Ascending aorta (tissue), 2 donors: ENCODE measurements at regions not wholly inside any gene's neighbourhood (a gene's known extent, or its start where the extent isn't known, plus 50 kb on each side); places are given as distances from the start of the nearest gene placed in this dataset.

Source experiments
- DNase-seq, 2 donors: peaks; one replicate each; pipeline ENCODE4 v3.0.0-alpha.2; 2019; ENCODE audit warnings: low spot score in 2 of 2
- H3K27ac ChIP-seq, 2 donors: fragments of 200-600 bp; sonication (generic); one replicate each; pipeline ENCODE4 v1.5.1; 2016 to 2017; ENCODE audit warnings: mild to moderate bottlenecking in 1 of 2
- H3K27me3 ChIP-seq: fragments of 200-600 bp; sonication (generic); one replicate; pipeline ENCODE4 v1.5.1; 2017
- H3K36me3 ChIP-seq, 2 donors: fragments of 200-600 bp; sonication (generic); one replicate each; pipeline ENCODE4 v1.5.1; 2016
- H3K4me1 ChIP-seq, 2 donors: fragments of 200-600 bp; sonication (generic); one replicate each; pipeline ENCODE4 v1.5.1; 2016 to 2017; ENCODE audit warnings: mild to moderate bottlenecking in 1 of 2
- H3K4me3 ChIP-seq, 2 donors: fragments of 200-600 bp; sonication (generic); one replicate each; pipeline ENCODE4 v1.5.1; 2016 to 2017; ENCODE audit warnings: mild to moderate bottlenecking in 1 of 2
- H3K9me3 ChIP-seq, 2 donors: fragments of 200-600 bp; sonication (generic); one replicate each; pipeline ENCODE4 v1.5.1; 2016
- CTCF ChIP-seq, 3 experiments: fragments of 200-600 bp in 2 of 3; fragments of 450-650 bp in 1 of 3; sonication (generic) in 2 of 3; IDR thresholded peaks; one replicate each; pipeline ENCODE4 v1.5.1; 2016 to 2019; ENCODE audit warnings: antibody characterized with exemption in 3 of 3, mild to moderate bottlenecking in 1 of 3, moderate library complexity in 1 of 3
- intact Hi-C: fragments of 100-400 bp; cut with DNase I; formaldehyde crosslinking; loops from one replicate; pipeline ENCODE4 v1.15.1; 2023

- H3K27ac ChIP-seq = peak overlapping the region in 1 of 2 donors; percentile 20
- intact Hi-C loops = loop anchor here (2.0 kb wide), 1 partner anchor 23 kb away; no protein-coding TSS in a partner anchor
- no peaks in the 10 kb centered on the region for H3K36me3 ChIP-seq
- no peak overlapping the region for H3K4me3 ChIP-seq
- DNase-seq = no peak
- no peaks in the 10 kb centered on the region for H3K27me3 ChIP-seq
- TF ChIP-seq CTCF (IDR thresholded peaks at IDR 0.05) = no peak
- H3K4me1 ChIP-seq = peaks cover 0 to 18% of the 10 kb centered on the region in 2 donors
- no peaks in the 10 kb centered on the region for H3K9me3 ChIP-seq
Observed at GRCh38 chr12:46553911-46554310, 181.3 kb upstream of the SLC38A2 start.

GRCh38 chr12:46553266-46553665 lies 180.7 kb upstream of the SLC38A2 start:
- H3K4me3 ChIP-seq = no peak overlapping the region
- peak overlapping the region in 1 of 2 donors; percentile 20 for H3K27ac ChIP-seq
- no peaks in the 10 kb centered on the region for H3K36me3 ChIP-seq
- peaks cover 0 to 18% of the 10 kb centered on the region in 2 donors for H3K4me1 ChIP-seq
- no peaks in the 10 kb centered on the region for H3K9me3 ChIP-seq
- intact Hi-C loops = no loop called here
- H3K27me3 ChIP-seq = no peaks in the 10 kb centered on the region
- DNase-seq = no peak
- TF ChIP-seq CTCF (IDR thresholded peaks at IDR 0.05) = no peak

- Histone ChIP-seq H3K4me1 (peaks cover 0 to 8% of the 10 kb centered on the region in 2 donors), H3K36me3 (no peaks in the 10 kb centered on the region), H3K27ac (no peak overlapping the region), H3K4me3 (no peak overlapping the region), H3K9me3 (no peaks in the 10 kb centered on the region), H3K27me3 (no peaks in the 10 kb centered on the region)
- TF ChIP-seq CTCF (IDR thresholded peaks at IDR 0.05) = no peak
- DNase-seq = no peak
- intact Hi-C loops = no loop called here
Observed at GRCh38 chr12:46550266-46550879, 177.8 kb upstream of the SLC38A2 start.

- intact Hi-C loops = no loop called here
- no peak overlapping the region for H3K27ac ChIP-seq
- no peak overlapping the region for H3K4me3 ChIP-seq
- TF ChIP-seq CTCF (IDR thresholded peaks at IDR 0.05) = no peak
- no peaks in the 10 kb centered on the region for H3K9me3 ChIP-seq
- no peaks in the 10 kb centered on the region for H3K27me3 ChIP-seq
- no peaks in the 10 kb centered on the region for H3K36me3 ChIP-seq
- DNase-seq = no peak
- H3K4me1 ChIP-seq = peaks cover 0 to 6% of the 10 kb centered on the region in 2 donors
Observed at GRCh38 chr12:46549527-46550265, 177.1 kb upstream of the SLC38A2 start.

GRCh38 chr12:46548605-46549071 lies 176.1 kb upstream of the SLC38A2 start:
- Histone ChIP-seq H3K27ac (no peak overlapping the region), H3K9me3 (peaks cover 0 to 3% of the 10 kb centered on the region in 2 donors), H3K4me3 (no peak overlapping the region), H3K36me3 (no peaks in the 10 kb centered on the region), H3K4me1 (peaks cover 0 to 4% of the 10 kb centered on the region in 2 donors), H3K27me3 (no peaks in the 10 kb centered on the region)
- TF ChIP-seq CTCF (IDR thresholded peaks at IDR 0.05) = no peak
- DNase-seq = no peak
- intact Hi-C loops = no loop called here
